T-cell (primary cell): ENCODE measurements at regions not wholly inside any gene's neighbourhood (a gene's known extent, or its start where the extent isn't known, plus 50 kb on each side); places are given as distances from the start of the nearest gene placed in this dataset.
"Not testable (repeated sequence)": the region's sequence is repeated elsewhere in the genome, so short reads cannot be mapped to it uniquely, and the experiment has no call there.

Experiments
- ATAC-seq, 4 experiments: fragments of 200-7000 bp in 3 of 4; fragments of 150-1000 bp in 1 of 4; cut with Tn5 transposase; replicated peaks in 1 of 4; 1 replicate in 3 of 4; 2 replicates in 1 of 4; pipeline ENCODE4 v1.10.0; 2021; ENCODE audit warnings: moderate library complexity in 3 of 4, mild to moderate bottlenecking in 2 of 4, moderate number of reproducible peaks in 1 of 4
- CTCF ChIA-PET, 2 donors: fragments of 300-600 bp; sonication (Branson Sonifier 250); formaldehyde crosslinking; loops; one replicate each; lab custom pipeline; 2022; ENCODE audit warnings: antibody characterized with exemption in 2 of 2; lab: Charles Lee
- POLR2A ChIA-PET, 2 donors: fragments of 300-600 bp; sonication (Branson Sonifier 250); formaldehyde crosslinking; loops; one replicate each; lab custom pipeline; 2022; ENCODE audit warnings: antibody characterized with exemption in 2 of 2; lab: Charles Lee
- DNase-seq, 35 experiments: peaks; one replicate each; pipeline versions ENCODE4 v3.0.0 to v3.0.0-alpha.2; 2013 to 2023
- H3K27ac ChIP-seq: one replicate; pipeline ENCODE4 v1.5.1; 2013; ENCODE audit warnings: low read length
- H3K27me3 ChIP-seq, 2 experiments: replicated peaks in 1 of 2; 1 replicate in 1 of 2; 2 replicates in 1 of 2; pipeline versions ENCODE4 v1.6.1 to v1.7.0; 2013; ENCODE audit warnings: low read length in 1 of 2, mixed read lengths in 1 of 2; ENCODE audit not compliant: control insufficient read depth in 2 of 2, insufficient read depth in 2 of 2; ENCODE audit errors: extremely low read depth in 1 of 2
- H3K36me3 ChIP-seq, 2 donors: 1 replicate in 1 of 2; 2 replicates in 1 of 2; pipeline versions ENCODE4 v1.6.1 to v1.7.0; 2013; ENCODE audit warnings: low read length in 1 of 2; ENCODE audit not compliant: control insufficient read depth in 2 of 2, insufficient read depth in 1 of 2; ENCODE audit errors: extremely low read depth in 1 of 2
- H3K4me1 ChIP-seq, 2 experiments: 1 replicate in 1 of 2; 2 replicates in 1 of 2; pipeline versions ENCODE4 v1.6.1 to v1.7.0; 2013; ENCODE audit warnings: low read length in 2 of 2, mixed read lengths in 1 of 2; ENCODE audit not compliant: insufficient read depth in 2 of 2, control insufficient read depth in 1 of 2; ENCODE audit errors: extremely low read depth in 1 of 2
- H3K4me3 ChIP-seq, 2 donors: 1 replicate in 1 of 2; 2 replicates in 1 of 2; pipeline versions ENCODE4 v1.5.1 to v1.7.0; 2013; ENCODE audit warnings: mild to moderate bottlenecking in 2 of 2, low read length in 1 of 2, moderate library complexity in 1 of 2; ENCODE audit not compliant: control insufficient read depth in 1 of 2; ENCODE audit errors: extremely low read depth in 1 of 2
- H3K9me3 ChIP-seq: 2 replicates; pipeline ENCODE4 v1.7.0; 2013
- H3K27ac Mint-ChIP-seq, 2 donors: one replicate each; pipeline ENCODE4 v1.8.0; 2020 to 2021; ENCODE audit warnings: mild to moderate bottlenecking in 2 of 2, mixed read lengths in 2 of 2
- H3K27me3 Mint-ChIP-seq, 2 donors: one replicate each; pipeline ENCODE4 v1.8.0; 2021 to 2022; ENCODE audit warnings: mixed read lengths in 2 of 2
- H3K36me3 Mint-ChIP-seq: one replicate; pipeline ENCODE4 v1.8.0; 2021; ENCODE audit warnings: mixed read lengths
- H3K4me1 Mint-ChIP-seq, 3 donors: one replicate each; pipeline ENCODE4 v1.8.0; 2020 to 2022; ENCODE audit warnings: mixed read lengths in 3 of 3, mild to moderate bottlenecking in 1 of 3
- H3K4me3 Mint-ChIP-seq, 3 donors: one replicate each; pipeline ENCODE4 v1.8.0; 2020 to 2022; ENCODE audit warnings: mild to moderate bottlenecking in 3 of 3, mixed read lengths in 3 of 3, moderate library complexity in 3 of 3
- H3K9me3 Mint-ChIP-seq, 3 donors: one replicate each; pipeline ENCODE4 v1.8.0; 2020 to 2022; ENCODE audit warnings: mixed read lengths in 3 of 3
- WGBS: methylation state at CpG from one replicate; pipeline ENCODE4 v1.1.5; 2013; ENCODE audit warnings: missing lambda C conversion rate; ENCODE audit not compliant: insufficient coverage; 5-methylcytosine and 5-hydroxymethylcytosine counted together

DNA sequence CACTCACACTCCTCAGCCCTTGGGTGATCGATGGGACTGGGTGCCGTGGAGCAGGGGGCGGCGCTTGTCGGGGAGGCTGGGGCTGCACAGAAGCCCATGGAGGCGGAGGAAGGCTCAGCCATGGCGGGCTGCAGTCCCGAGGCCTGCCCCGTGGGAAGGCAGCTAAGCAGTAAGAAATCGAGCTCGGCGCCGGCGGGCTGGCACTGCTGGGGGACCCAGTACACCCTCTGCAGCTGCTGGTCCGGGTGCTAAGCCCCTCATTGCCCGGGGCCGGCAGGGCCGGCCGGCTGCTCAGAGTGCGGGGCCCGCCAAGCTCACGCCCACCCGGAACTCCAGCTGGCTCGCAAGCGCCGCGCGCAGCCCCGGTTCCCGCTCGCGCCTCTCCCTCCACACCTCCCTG lies 942.6 kb downstream of the C4orf33 start:
- H3K9me3 ChIP-seq, H3K27ac Mint-ChIP-seq, CTCF ChIA-PET: not testable (repeated sequence)

DNA sequence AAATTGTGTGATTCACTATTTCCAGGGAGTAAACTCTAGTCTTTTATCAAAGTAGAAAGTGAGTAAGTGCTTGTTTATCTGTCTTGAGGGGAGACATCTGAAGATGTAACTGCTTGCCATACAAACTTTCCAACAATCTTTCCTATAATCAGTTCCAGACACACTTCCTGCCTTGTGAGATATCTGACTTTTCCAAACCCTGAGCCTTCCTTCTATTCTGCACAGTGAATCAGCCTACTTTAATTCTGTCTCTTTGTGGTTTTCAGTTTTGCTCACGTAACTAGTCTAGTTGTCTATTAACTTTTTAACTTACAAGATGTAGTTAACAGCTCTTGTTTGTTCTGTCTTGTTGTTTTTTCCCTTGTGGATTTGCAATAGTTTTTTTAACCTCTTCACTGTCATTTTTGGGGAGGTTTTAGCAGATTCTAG lies 947.8 kb downstream of the C4orf33 start:
- CTCF ChIA-PET, result no interaction called here
- no peak overlapping the region for H3K27ac Mint-ChIP-seq
- H3K27me3 Mint-ChIP-seq, result no peaks in the 10 kb centered on the region
- H3K27ac ChIP-seq, result no peak overlapping the region
- H3K4me1 Mint-ChIP-seq, result no peaks in the 10 kb centered on the region
- no CpG with 5 or more reads among the region's 1 CpG for WGBS
- no peaks in the 10 kb centered on the region for H3K9me3 ChIP-seq
- H3K36me3 Mint-ChIP-seq, result no peaks in the 10 kb centered on the region
- ATAC-seq, result no peak
- no peak overlapping the region for H3K4me3 ChIP-seq
- peaks cover 0 to 17% (median 0%) of the 10 kb centered on the region in 3 donors for H3K9me3 Mint-ChIP-seq
- POLR2A ChIA-PET, result no interaction called here
- no peaks in the 10 kb centered on the region for H3K27me3 ChIP-seq
- no peaks in the 10 kb centered on the region for H3K4me1 ChIP-seq
- no peaks in the 10 kb centered on the region for H3K36me3 ChIP-seq
- H3K4me3 Mint-ChIP-seq, result no peak overlapping the region
- no peak for DNase-seq

More for the DNA sequence above, 942.6 kb downstream of the C4orf33 start:
- H3K36me3 Mint-ChIP-seq, POLR2A ChIA-PET, H3K4me1 Mint-ChIP-seq, DNase-seq, H3K27ac ChIP-seq, H3K27me3 Mint-ChIP-seq, H3K4me3 ChIP-seq, H3K36me3 ChIP-seq, H3K9me3 Mint-ChIP-seq, H3K4me1 ChIP-seq, H3K27me3 ChIP-seq, H3K4me3 Mint-ChIP-seq, ATAC-seq: not testable (repeated sequence)
- 80% methylated on average over 15 of the region's 32 CpGs for WGBS

DNA sequence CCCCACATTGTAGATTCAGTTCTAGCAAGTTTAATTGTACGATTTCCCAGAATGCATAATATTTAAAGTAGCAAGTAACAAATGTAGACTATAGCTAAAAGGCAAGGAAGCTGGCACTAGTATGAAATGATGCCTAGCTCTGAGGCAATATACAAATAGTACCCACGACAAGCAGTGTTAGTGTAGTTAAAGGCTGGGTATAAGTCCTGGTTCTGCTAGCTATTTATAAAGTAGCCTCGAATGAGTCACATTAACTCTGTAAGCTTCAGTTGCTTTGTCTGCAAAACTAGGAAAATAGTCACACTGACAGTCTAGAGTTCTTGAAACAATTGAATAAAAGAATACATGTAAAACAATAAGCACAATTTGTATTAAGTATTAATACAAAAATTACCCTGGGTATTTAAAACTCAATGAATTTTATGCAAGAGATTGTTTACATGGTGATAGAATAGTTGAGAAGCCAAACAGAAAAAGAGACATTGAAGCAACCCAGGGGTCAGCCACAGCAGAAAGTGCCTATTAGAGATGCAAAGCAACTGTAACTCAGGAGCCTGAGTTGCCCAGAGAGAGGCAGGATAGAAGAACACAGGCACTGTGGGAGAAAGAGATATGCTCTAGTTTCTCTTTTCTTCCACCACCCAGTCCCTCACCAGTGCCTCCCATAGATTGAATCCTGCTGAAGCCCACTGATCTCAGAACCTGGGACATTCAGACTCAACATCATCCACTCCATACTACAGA lies 949.0 kb downstream of the C4orf33 start:
- H3K27me3 Mint-ChIP-seq, result no peaks in the 10 kb centered on the region
- 100% methylated on average over 1 of the region's 3 CpGs for WGBS

DNA sequence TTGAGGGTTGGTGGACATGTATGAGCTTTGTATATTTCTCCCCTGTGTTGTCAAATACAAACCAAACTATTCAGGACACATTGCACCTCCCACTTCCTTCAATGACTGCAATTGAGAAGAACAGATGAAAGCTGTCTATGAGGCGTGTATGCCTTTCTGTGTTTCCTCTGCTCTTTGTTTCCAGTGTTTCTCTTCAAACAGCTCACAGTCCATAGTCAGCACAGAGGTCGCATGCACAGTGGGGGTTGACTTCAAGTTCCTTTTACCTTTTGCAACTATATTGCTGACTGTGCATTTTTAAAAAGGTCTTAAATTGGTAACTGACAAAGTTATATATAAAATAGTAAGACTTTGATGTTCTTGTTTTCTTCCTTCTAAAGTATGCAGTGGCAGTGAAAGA lies 957.8 kb downstream of the C4orf33 start:
- Histone ChIP-seq H3K9me3 (no peaks in the 10 kb centered on the region), H3K27me3 (no peaks in the 10 kb centered on the region), H3K4me3 (no peak overlapping the region), H3K36me3 (no peaks in the 10 kb centered on the region), H3K4me1 (no peaks in the 10 kb centered on the region), H3K27ac (no peak overlapping the region)
- Mint-ChIP-seq H3K9me3 (peaks cover 8 to 17% (median 9%) of the 10 kb centered on the region in 3 donors), H3K27me3 (no peaks in the 10 kb centered on the region), H3K4me3 (no peak overlapping the region), H3K4me1 (no peaks in the 10 kb centered on the region), H3K27ac (no peak overlapping the region), H3K36me3 (no peaks in the 10 kb centered on the region)
- ATAC-seq (no peak), DNase-seq (no peak)
- ChIA-PET CTCF (no interaction called here), POLR2A (no interaction called here)
- WGBS, result 0% methylated on average over 1 of the region's 2 CpGs

More for the DNA sequence above, 949.0 kb downstream of the C4orf33 start:
- no peaks in the 10 kb centered on the region for H3K36me3 Mint-ChIP-seq
- H3K27ac Mint-ChIP-seq, result no peak overlapping the region
- Histone ChIP-seq H3K4me3 (no peak overlapping the region), H3K4me1 (no peaks in the 10 kb centered on the region), H3K36me3 (no peaks in the 10 kb centered on the region), H3K27me3 (no peaks in the 10 kb centered on the region), H3K9me3 (no peaks in the 10 kb centered on the region), H3K27ac (no peak overlapping the region)
- ChIA-PET CTCF (no interaction called here), POLR2A (no interaction called here)
- H3K9me3 Mint-ChIP-seq, result peaks cover 0 to 13% (median 0%) of the 10 kb centered on the region in 3 donors
- H3K4me1 Mint-ChIP-seq, result no peaks in the 10 kb centered on the region
- no peak overlapping the region for H3K4me3 Mint-ChIP-seq
- no peak for ATAC-seq
- no peak for DNase-seq

DNA sequence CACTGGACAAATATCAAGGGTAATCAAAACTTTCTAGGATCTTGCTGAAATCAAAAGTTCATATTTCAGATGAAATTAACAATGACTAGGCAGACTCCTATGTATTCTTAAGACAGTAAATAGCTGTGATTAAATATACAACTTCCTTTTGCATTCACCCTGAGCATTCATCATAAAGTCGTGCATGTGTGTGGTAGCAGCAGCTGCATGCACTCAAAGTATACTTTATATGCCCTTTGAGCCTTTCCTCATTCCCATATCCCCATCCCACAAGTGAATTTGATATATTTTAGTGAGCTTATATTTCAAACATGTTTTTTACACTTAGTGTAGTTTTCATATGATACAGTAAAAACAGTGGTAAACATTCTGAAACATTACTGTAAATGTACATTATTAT lies 959.0 kb downstream of the C4orf33 start:
- Mint-ChIP-seq H3K36me3 (no peaks in the 10 kb centered on the region), H3K27ac (no peak overlapping the region), H3K27me3 (no peaks in the 10 kb centered on the region), H3K9me3 (peaks cover 8 to 17% (median 9%) of the 10 kb centered on the region in 3 donors), H3K4me3 (no peak overlapping the region), H3K4me1 (no peaks in the 10 kb centered on the region)
- Histone ChIP-seq H3K27me3 (no peaks in the 10 kb centered on the region), H3K27ac (no peak overlapping the region), H3K4me3 (no peak overlapping the region), H3K4me1 (no peaks in the 10 kb centered on the region), H3K9me3 (no peaks in the 10 kb centered on the region), H3K36me3 (no peaks in the 10 kb centered on the region)
- no CpG with 5 or more reads among the region's 1 CpG for WGBS
- ATAC-seq, result no peak
- CTCF ChIA-PET, result interaction anchor here in 1 of 2 donors (0.6 kb wide), 1 partner anchor 44 kb away, joined by 3 read pairs; no protein-coding TSS in a partner anchor
- POLR2A ChIA-PET, result no interaction called here
- no peak for DNase-seq

DNA sequence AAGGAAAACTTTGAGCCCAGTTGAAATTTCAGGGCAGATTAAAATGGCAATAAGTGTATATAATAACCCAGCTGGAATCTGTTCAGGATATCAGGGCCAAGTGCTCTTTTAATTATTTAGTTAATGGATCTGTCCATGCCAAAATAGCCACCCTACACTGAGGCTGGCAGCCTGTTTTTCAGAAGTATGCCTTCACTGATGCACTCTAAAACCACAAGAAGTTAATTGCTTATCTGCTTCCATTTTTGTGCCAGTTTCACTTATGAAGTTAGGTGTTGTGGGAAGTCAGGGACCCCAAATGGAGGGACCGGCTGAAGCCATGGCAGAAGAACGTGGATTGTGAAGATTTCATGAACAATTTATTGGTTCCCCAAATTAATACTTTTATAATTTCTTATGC lies 960.3 kb downstream of the C4orf33 start:
- Histone ChIP-seq H3K4me1 (no peaks in the 10 kb centered on the region), H3K9me3 (no peaks in the 10 kb centered on the region), H3K36me3 (no peaks in the 10 kb centered on the region), H3K4me3 (no peak overlapping the region), H3K27ac (no peak overlapping the region), H3K27me3 (no peaks in the 10 kb centered on the region)
- Mint-ChIP-seq H3K27ac (no peak overlapping the region), H3K27me3 (no peaks in the 10 kb centered on the region), H3K36me3 (no peaks in the 10 kb centered on the region), H3K4me3 (no peak overlapping the region), H3K4me1 (no peaks in the 10 kb centered on the region), H3K9me3 (peaks cover 7 to 17% (median 8%) of the 10 kb centered on the region in 3 donors)
- DNase-seq (no peak), ATAC-seq (no peak)
- no CpG with 5 or more reads among the region's 2 CpGs for WGBS
- ChIA-PET CTCF (no interaction called here), POLR2A (no interaction called here)
